OCI-LY1 (cell line): ENCODE measurements at regions not wholly inside any gene's neighbourhood (a gene's known extent, or its start where the extent isn't known, plus 50 kb on each side); places are given as distances from the start of the nearest gene placed in this dataset.
"Not testable (repeated sequence)": the region's sequence is repeated elsewhere in the genome, so short reads cannot be mapped to it uniquely, and the experiment has no call there.

Experiments used
- H2AFZ ChIP-seq: fragments of 200-600 bp; sonication (generic), shearing (Covaris generic); 2 replicates; pipeline ENCODE4 v1.6.0; 2014; ENCODE audit warnings: antibody characterized with exemption, mild to moderate bottlenecking, low read length
- H3F3A ChIP-seq: fragments of 200-600 bp; sonication (generic), shearing (Covaris generic); 2 replicates; pipeline ENCODE4 v1.6.0; 2014; ENCODE audit warnings: mild to moderate bottlenecking, antibody characterized with exemption, low read length, moderate library complexity; ENCODE audit not compliant: insufficient read depth
- H3K27ac ChIP-seq: fragments of 200-600 bp; sonication (generic); 2 replicates; pipeline ENCODE4 v1.5.1; 2014; ENCODE audit warnings: low read length, mixed run types, mild to moderate bottlenecking, low read depth; ENCODE audit not compliant: poor library complexity, severe bottlenecking
- H3K27me3 ChIP-seq: fragments of 200-600 bp; sonication (generic); 2 replicates; pipeline ENCODE4 v1.6.0; 2014; ENCODE audit warnings: antibody characterized with exemption, mild to moderate bottlenecking, low read length, moderate library complexity; ENCODE audit not compliant: insufficient read depth
- H3K36me3 ChIP-seq: fragments of 200-600 bp; sonication (generic); 2 replicates; pipeline ENCODE4 v1.6.1; 2014; ENCODE audit warnings: mild to moderate bottlenecking, antibody characterized with exemption, low read length, moderate library complexity, mixed read lengths; ENCODE audit not compliant: insufficient read depth
- H3K4me1 ChIP-seq: fragments of 200-600 bp; sonication (generic); 2 replicates; pipeline ENCODE4 v1.5.1; 2014; ENCODE audit warnings: mild to moderate bottlenecking, low read length, moderate library complexity; ENCODE audit not compliant: insufficient read depth, severe bottlenecking
- H3K4me2 ChIP-seq: fragments of 200-600 bp; sonication (generic), shearing (Covaris generic); 2 replicates; pipeline ENCODE4 v1.6.1; 2014; ENCODE audit warnings: low read length
- H3K4me3 ChIP-seq: fragments of 200-600 bp; sonication (generic); 2 replicates; pipeline ENCODE4 v1.5.1; 2014; ENCODE audit warnings: low read length, low read depth, mild to moderate bottlenecking, mixed read lengths; ENCODE audit not compliant: poor library complexity, severe bottlenecking
- H3K79me2 ChIP-seq: fragments of 200-600 bp; shearing (Covaris generic); 2 replicates; pipeline ENCODE4 v1.6.1; 2016; ENCODE audit warnings: mixed run types, low read length, mixed read lengths; ENCODE audit not compliant: insufficient read depth
- H3K9ac ChIP-seq: fragments of 200-600 bp; sonication (generic), shearing (Covaris generic); 2 replicates; pipeline ENCODE4 v1.6.1; 2014; ENCODE audit warnings: mild to moderate bottlenecking, low read length, mixed read lengths
- H3K9me2 ChIP-seq: fragments of 200-600 bp; sonication (generic), shearing (Covaris generic); 2 replicates; pipeline ENCODE4 v1.6.1; 2014; ENCODE audit warnings: low read depth, mild to moderate bottlenecking, low read length, mixed read lengths
- H3K9me3 ChIP-seq: fragments of 200-600 bp; shearing (Covaris generic); 2 replicates; pipeline ENCODE4 v1.6.1; 2014; ENCODE audit warnings: low read length, mixed read lengths
- H4K20me1 ChIP-seq: fragments of 200-600 bp; sonication (generic), shearing (Covaris generic); 2 replicates; pipeline ENCODE4 v1.6.0; 2016; ENCODE audit warnings: mild to moderate bottlenecking, low read length; ENCODE audit not compliant: insufficient read depth
- CTCF ChIP-seq: fragments of 200-600 bp; sonication (generic), shearing (Covaris generic); IDR thresholded peaks from 2 replicates; pipeline ENCODE4 v1.5.1; 2017; ENCODE audit warnings: mild to moderate bottlenecking, antibody characterized with exemption, low read length, moderate library complexity, mixed read lengths
- EZH2 ChIP-seq: fragments of 200-600 bp; sonication (generic), shearing (Covaris generic); IDR thresholded peaks from 2 replicates; pipeline ENCODE4 v1.8.0; 2017; ENCODE audit warnings: borderline replicate concordance, mixed run types, mild to moderate bottlenecking, antibody characterized with exemption, low read length, moderate library complexity, mixed read lengths

DNA sequence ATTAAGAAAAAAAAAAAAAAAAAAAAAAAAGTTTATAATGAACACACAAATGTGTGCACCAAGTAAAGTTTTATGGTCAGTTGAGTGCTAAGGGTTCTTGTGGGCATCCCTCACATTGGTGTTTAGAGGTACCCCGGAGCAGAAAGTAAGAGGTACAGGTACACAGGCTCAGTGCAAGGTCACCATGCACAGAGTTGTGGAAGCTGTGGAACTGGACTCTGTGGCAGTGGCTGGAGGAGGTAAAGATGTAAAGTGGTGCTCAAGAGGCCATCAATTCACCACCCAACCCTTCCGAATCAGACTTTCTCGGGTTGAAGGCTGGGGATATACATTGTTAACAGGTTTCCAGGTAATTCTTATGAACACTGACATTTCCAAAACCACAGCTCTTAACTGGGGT lies 83.6 kb upstream of the FOXN2 start:
- Histone ChIP-seq H3K4me1 (no peaks in the 10 kb centered on the region), H4K20me1 (no peaks in the 10 kb centered on the region)
- TF ChIP-seq CTCF = no peak
- no peak for TF ChIP-seq EZH2

DNA sequence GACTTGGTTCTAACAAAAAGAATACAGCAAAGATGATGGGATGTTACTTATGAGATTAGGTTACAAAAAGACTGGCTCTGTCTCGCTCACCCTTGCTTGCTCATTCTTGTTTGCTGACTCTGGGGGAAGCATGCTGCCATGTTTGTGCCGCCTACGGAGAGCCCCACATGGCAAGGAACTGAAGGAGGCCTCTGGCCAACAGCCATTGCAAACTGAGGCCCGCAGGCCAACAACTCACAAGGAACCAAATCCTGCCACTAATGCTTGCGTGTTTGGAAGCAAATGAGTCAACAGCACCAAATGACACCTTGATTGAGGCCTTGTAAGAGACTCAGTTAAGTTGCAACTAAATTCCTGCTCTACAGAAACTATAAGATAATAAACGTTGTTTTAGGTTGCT lies 82.1 kb upstream of the FOXN2 start:
- TF ChIP-seq CTCF (no peak), EZH2 (no peak)

More for the DNA sequence above, 83.6 kb upstream of the FOXN2 start:
- Histone ChIP-seq H3K4me3 (no peak overlapping the region), H2AFZ (no peak overlapping the region), H3K9me3 (no peaks in the 10 kb centered on the region), H3K4me2 (no peak overlapping the region), H3K9me2 (no peaks in the 10 kb centered on the region), H3F3A (no peaks in the 10 kb centered on the region), H3K27me3 (no peaks in the 10 kb centered on the region), H3K36me3 (no peaks in the 10 kb centered on the region), H3K9ac (no peak overlapping the region), H3K79me2 (no peaks in the 10 kb centered on the region), H3K27ac (no peak overlapping the region)

GRCh38 chr2:48233005-48233404 lies 81.5 kb upstream of the FOXN2 start:
- Histone ChIP-seq H3K27me3 (no peaks in the 10 kb centered on the region), H3K4me1 (no peaks in the 10 kb centered on the region), H3F3A (no peaks in the 10 kb centered on the region), H3K9me3 (no peaks in the 10 kb centered on the region), H3K36me3 (no peaks in the 10 kb centered on the region), H3K9ac (no peak overlapping the region), H3K9me2 (no peaks in the 10 kb centered on the region), H3K4me3 (no peak overlapping the region), H3K27ac (no peak overlapping the region), H3K79me2 (no peaks in the 10 kb centered on the region), H3K4me2 (no peak overlapping the region), H4K20me1 (no peaks in the 10 kb centered on the region), H2AFZ (no peak overlapping the region)
- no peak for TF ChIP-seq EZH2
- no peak for TF ChIP-seq CTCF

More for the DNA sequence above, 82.1 kb upstream of the FOXN2 start:
- no peaks in the 10 kb centered on the region for H3K9me2 ChIP-seq
- H3K9ac ChIP-seq = no peak overlapping the region
- H3K79me2 ChIP-seq = no peaks in the 10 kb centered on the region
- no peaks in the 10 kb centered on the region for H3K4me1 ChIP-seq
- no peaks in the 10 kb centered on the region for H3F3A ChIP-seq
- no peaks in the 10 kb centered on the region for H3K27me3 ChIP-seq
- no peak overlapping the region for H2AFZ ChIP-seq
- H4K20me1 ChIP-seq = no peaks in the 10 kb centered on the region
- H3K9me3 ChIP-seq = no peaks in the 10 kb centered on the region
- no peak overlapping the region for H3K4me2 ChIP-seq
- no peak overlapping the region for H3K27ac ChIP-seq
- no peak overlapping the region for H3K4me3 ChIP-seq
- H3K36me3 ChIP-seq = no peaks in the 10 kb centered on the region

- not testable (repeated sequence) for H3K4me1 ChIP-seq, H3K27ac ChIP-seq
These were observed 80.7 kb upstream of the FOXN2 start for GRCh38 chr2:48233824-48234223.

More at GRCh38 chr2:48233824-48234223, 80.7 kb upstream of the FOXN2 start:
- not testable (repeated sequence) for H3K4me3 ChIP-seq, H2AFZ ChIP-seq, H3K9me3 ChIP-seq, H3F3A ChIP-seq, H3K79me2 ChIP-seq, H3K36me3 ChIP-seq, H4K20me1 ChIP-seq, H3K9me2 ChIP-seq, H3K9ac ChIP-seq, H3K27me3 ChIP-seq, H3K4me2 ChIP-seq
